WTC11 (cell line): ENCODE measurements at regions not wholly inside any gene's neighbourhood (a gene's known extent, or its start where the extent isn't known, plus 50 kb on each side); places are given as distances from the start of the nearest gene placed in this dataset.

Source experiments
- ATF6 ChIP-seq: sonication (generic); formaldehyde crosslinking; IDR thresholded peaks from 2 replicates; pipeline ENCODE4 v1.8.1; 2023; ENCODE audit warnings: mild to moderate bottlenecking, missing genetic modification reagents
- ETV6 ChIP-seq: sonication (generic); formaldehyde crosslinking; IDR thresholded peaks from 2 replicates; pipeline ENCODE4 v1.8.1; 2022; ENCODE audit warnings: mild to moderate bottlenecking, missing genetic modification reagents
- FOXJ3 ChIP-seq: sonication (generic); formaldehyde crosslinking; IDR thresholded peaks from 2 replicates; pipeline ENCODE4 v1.9.0; 2021; ENCODE audit warnings: missing genetic modification reagents, mild to moderate bottlenecking, borderline replicate concordance
- MYBL2 ChIP-seq: sonication (generic); formaldehyde crosslinking; IDR thresholded peaks from 2 replicates; pipeline ENCODE4 v1.8.1; 2023; ENCODE audit warnings: mild to moderate bottlenecking, moderate library complexity, missing genetic modification reagents
- NR3C1 ChIP-seq: sonication (generic); formaldehyde crosslinking; conservative IDR thresholded peaks from 2 replicates; pipeline ENCODE4 v1.8.1; 2023; ENCODE audit warnings: low read depth, mild to moderate bottlenecking, missing genetic modification reagents
- TEAD4 ChIP-seq: sonication (generic); formaldehyde crosslinking; IDR thresholded peaks from 2 replicates; pipeline ENCODE4 v1.8.0; 2022; ENCODE audit warnings: mild to moderate bottlenecking, missing genetic modification reagents
- TF ChIP-seq, protein P1 (sequence below): fragments of 200-600 bp; IDR thresholded peaks from 2 replicates; pipeline ENCODE4 v1.8.0; 2022; ENCODE audit warnings: antibody characterized with exemption
- TF ChIP-seq, protein P2 (sequence below): sonication (generic); formaldehyde crosslinking; IDR thresholded peaks from 2 replicates; pipeline ENCODE4 v1.8.0; 2022; ENCODE audit warnings: missing genetic modification reagents
- TF ChIP-seq, protein P3 (sequence below): sonication (generic); formaldehyde crosslinking; IDR thresholded peaks from 2 replicates; pipeline ENCODE4 v1.8.0; 2023; ENCODE audit warnings: missing genetic modification reagents, mild to moderate bottlenecking, borderline replicate concordance

GRCh38 chr2:10520154-10520553, 72.0 kb upstream of the ODC1 start:
- TF ChIP-seq, protein P1, sequence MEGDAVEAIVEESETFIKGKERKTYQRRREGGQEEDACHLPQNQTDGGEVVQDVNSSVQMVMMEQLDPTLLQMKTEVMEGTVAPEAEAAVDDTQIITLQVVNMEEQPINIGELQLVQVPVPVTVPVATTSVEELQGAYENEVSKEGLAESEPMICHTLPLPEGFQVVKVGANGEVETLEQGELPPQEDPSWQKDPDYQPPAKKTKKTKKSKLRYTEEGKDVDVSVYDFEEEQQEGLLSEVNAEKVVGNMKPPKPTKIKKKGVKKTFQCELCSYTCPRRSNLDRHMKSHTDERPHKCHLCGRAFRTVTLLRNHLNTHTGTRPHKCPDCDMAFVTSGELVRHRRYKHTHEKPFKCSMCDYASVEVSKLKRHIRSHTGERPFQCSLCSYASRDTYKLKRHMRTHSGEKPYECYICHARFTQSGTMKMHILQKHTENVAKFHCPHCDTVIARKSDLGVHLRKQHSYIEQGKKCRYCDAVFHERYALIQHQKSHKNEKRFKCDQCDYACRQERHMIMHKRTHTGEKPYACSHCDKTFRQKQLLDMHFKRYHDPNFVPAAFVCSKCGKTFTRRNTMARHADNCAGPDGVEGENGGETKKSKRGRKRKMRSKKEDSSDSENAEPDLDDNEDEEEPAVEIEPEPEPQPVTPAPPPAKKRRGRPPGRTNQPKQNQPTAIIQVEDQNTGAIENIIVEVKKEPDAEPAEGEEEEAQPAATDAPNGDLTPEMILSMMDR, result peak; percentile 53
- TF ChIP-seq FOXJ3 (CRISPR knock-in tag) (no peak), ETV6 (no peak), NR3C1 (CRISPR knock-in tag) (no peak), TEAD4 (CRISPR knock-in tag) (no peak), MYBL2 (no peak), ATF6 (CRISPR knock-in tag) (no peak)
- TF ChIP-seq, protein P2, sequence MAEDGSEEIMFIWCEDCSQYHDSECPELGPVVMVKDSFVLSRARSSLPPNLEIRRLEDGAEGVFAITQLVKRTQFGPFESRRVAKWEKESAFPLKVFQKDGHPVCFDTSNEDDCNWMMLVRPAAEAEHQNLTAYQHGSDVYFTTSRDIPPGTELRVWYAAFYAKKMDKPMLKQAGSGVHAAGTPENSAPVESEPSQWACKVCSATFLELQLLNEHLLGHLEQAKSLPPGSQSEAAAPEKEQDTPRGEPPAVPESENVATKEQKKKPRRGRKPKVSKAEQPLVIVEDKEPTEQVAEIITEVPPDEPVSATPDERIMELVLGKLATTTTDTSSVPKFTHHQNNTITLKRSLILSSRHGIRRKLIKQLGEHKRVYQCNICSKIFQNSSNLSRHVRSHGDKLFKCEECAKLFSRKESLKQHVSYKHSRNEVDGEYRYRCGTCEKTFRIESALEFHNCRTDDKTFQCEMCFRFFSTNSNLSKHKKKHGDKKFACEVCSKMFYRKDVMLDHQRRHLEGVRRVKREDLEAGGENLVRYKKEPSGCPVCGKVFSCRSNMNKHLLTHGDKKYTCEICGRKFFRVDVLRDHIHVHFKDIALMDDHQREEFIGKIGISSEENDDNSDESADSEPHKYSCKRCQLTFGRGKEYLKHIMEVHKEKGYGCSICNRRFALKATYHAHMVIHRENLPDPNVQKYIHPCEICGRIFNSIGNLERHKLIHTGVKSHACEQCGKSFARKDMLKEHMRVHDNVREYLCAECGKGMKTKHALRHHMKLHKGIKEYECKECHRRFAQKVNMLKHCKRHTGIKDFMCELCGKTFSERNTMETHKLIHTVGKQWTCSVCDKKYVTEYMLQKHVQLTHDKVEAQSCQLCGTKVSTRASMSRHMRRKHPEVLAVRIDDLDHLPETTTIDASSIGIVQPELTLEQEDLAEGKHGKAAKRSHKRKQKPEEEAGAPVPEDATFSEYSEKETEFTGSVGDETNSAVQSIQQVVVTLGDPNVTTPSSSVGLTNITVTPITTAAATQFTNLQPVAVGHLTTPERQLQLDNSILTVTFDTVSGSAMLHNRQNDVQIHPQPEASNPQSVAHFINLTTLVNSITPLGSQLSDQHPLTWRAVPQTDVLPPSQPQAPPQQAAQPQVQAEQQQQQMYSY (CRISPR knock-in tag), result no peak
- TF ChIP-seq, protein P3, sequence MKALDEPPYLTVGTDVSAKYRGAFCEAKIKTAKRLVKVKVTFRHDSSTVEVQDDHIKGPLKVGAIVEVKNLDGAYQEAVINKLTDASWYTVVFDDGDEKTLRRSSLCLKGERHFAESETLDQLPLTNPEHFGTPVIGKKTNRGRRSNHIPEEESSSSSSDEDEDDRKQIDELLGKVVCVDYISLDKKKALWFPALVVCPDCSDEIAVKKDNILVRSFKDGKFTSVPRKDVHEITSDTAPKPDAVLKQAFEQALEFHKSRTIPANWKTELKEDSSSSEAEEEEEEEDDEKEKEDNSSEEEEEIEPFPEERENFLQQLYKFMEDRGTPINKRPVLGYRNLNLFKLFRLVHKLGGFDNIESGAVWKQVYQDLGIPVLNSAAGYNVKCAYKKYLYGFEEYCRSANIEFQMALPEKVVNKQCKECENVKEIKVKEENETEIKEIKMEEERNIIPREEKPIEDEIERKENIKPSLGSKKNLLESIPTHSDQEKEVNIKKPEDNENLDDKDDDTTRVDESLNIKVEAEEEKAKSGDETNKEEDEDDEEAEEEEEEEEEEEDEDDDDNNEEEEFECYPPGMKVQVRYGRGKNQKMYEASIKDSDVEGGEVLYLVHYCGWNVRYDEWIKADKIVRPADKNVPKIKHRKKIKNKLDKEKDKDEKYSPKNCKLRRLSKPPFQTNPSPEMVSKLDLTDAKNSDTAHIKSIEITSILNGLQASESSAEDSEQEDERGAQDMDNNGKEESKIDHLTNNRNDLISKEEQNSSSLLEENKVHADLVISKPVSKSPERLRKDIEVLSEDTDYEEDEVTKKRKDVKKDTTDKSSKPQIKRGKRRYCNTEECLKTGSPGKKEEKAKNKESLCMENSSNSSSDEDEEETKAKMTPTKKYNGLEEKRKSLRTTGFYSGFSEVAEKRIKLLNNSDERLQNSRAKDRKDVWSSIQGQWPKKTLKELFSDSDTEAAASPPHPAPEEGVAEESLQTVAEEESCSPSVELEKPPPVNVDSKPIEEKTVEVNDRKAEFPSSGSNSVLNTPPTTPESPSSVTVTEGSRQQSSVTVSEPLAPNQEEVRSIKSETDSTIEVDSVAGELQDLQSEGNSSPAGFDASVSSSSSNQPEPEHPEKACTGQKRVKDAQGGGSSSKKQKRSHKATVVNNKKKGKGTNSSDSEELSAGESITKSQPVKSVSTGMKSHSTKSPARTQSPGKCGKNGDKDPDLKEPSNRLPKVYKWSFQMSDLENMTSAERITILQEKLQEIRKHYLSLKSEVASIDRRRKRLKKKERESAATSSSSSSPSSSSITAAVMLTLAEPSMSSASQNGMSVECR, result no peak
